ENCODE measurements at regions not wholly inside any gene's neighbourhood (a gene's known extent, or its start where the extent isn't known, plus 50 kb on each side); places are given as distances from the start of the nearest gene placed in this dataset.

DNA sequence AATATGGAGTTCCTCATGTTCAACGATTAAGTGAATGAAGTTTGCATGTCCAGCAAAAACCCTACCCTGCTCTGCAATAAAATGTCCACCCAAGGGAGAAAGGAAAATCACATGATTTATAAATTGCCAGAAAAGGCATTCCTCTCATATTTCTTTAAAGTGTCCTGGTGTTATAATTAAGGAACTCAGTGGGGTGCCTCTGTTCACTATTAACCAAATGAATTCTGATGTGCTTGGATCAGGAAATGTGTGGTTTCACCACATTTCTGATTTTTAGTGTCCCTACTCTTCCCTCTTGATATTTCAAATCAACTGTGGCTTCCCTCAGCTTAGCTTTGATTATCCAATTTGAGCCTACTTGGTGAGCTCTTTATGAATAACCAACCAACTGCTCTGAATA, 208.1 kb downstream of the PHLDA1 start:
- TF ChIP-seq PPARA (CRISPR knock-in tag; IDR thresholded peaks at IDR 0.05; ENCODE audit: borderline replicate concordance) (no peak), TCF4 (CRISPR knock-in tag; IDR thresholded peaks at IDR 0.05; ENCODE audit: borderline replicate concordance) (no peak)
- ATAC-seq, result no peak

DNA sequence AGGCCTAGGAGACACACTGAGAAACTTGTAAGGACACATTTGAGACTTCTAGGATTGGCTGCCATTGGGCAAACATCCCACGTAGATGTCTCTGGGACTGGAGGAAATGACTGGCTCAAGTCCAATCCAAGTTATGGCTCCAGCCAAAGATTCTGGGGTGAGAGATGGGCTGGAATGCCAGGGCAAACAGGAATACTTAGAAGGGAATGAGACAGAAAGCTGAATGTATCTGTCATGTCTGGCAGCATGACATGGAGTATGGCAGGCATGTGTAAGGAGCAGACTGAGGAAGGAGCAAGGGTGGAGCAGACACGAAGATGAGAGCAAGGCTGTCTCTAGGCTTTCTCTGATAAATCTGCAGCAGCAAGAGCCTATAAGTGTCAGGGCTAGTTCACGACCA, 209.2 kb downstream of the PHLDA1 start:
- ATAC-seq, result no peak
- TF ChIP-seq GLIS3 (CRISPR knock-in tag; IDR thresholded peaks at IDR 0.05) (no peak), BACH2 (CRISPR knock-in tag; IDR thresholded peaks at IDR 0.05; ENCODE audit: borderline replicate concordance) (no peak), ZC3H10 (CRISPR knock-in tag; IDR thresholded peaks at IDR 0.05) (no peak), ESRRG (CRISPR knock-in tag; IDR thresholded peaks at IDR 0.05) (no peak), CSDC2 (CRISPR knock-in tag; IDR thresholded peaks at IDR 0.05) (no peak), ZNF565 (CRISPR knock-in tag; conservative IDR thresholded peaks at IDR 0.05; ENCODE audit: low read depth) (no peak), OSR1 (CRISPR knock-in tag; IDR thresholded peaks at IDR 0.05) (no peak), ZFP30 (CRISPR knock-in tag; IDR thresholded peaks at IDR 0.05) (no peak), ZNF8 (CRISPR knock-in tag; IDR thresholded peaks at IDR 0.05) (no peak)
- TF ChIP-seq, protein P1, sequence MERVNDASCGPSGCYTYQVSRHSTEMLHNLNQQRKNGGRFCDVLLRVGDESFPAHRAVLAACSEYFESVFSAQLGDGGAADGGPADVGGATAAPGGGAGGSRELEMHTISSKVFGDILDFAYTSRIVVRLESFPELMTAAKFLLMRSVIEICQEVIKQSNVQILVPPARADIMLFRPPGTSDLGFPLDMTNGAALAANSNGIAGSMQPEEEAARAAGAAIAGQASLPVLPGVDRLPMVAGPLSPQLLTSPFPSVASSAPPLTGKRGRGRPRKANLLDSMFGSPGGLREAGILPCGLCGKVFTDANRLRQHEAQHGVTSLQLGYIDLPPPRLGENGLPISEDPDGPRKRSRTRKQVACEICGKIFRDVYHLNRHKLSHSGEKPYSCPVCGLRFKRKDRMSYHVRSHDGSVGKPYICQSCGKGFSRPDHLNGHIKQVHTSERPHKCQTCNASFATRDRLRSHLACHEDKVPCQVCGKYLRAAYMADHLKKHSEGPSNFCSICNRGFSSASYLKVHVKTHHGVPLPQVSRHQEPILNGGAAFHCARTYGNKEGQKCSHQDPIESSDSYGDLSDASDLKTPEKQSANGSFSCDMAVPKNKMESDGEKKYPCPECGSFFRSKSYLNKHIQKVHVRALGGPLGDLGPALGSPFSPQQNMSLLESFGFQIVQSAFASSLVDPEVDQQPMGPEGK (CRISPR knock-in tag; IDR thresholded peaks at IDR 0.05; ENCODE audit: borderline replicate concordance), result no peak
- TF ChIP-seq, protein P2, sequence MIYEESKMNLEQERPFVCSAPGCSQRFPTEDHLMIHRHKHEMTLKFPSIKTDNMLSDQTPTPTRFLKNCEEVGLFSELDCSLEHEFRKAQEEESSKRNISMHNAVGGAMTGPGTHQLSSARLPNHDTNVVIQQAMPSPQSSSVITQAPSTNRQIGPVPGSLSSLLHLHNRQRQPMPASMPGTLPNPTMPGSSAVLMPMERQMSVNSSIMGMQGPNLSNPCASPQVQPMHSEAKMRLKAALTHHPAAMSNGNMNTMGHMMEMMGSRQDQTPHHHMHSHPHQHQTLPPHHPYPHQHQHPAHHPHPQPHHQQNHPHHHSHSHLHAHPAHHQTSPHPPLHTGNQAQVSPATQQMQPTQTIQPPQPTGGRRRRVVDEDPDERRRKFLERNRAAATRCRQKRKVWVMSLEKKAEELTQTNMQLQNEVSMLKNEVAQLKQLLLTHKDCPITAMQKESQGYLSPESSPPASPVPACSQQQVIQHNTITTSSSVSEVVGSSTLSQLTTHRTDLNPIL (CRISPR knock-in tag; IDR thresholded peaks at IDR 0.05; ENCODE audit: low read depth), result no peak
- TF ChIP-seq, protein P3, sequence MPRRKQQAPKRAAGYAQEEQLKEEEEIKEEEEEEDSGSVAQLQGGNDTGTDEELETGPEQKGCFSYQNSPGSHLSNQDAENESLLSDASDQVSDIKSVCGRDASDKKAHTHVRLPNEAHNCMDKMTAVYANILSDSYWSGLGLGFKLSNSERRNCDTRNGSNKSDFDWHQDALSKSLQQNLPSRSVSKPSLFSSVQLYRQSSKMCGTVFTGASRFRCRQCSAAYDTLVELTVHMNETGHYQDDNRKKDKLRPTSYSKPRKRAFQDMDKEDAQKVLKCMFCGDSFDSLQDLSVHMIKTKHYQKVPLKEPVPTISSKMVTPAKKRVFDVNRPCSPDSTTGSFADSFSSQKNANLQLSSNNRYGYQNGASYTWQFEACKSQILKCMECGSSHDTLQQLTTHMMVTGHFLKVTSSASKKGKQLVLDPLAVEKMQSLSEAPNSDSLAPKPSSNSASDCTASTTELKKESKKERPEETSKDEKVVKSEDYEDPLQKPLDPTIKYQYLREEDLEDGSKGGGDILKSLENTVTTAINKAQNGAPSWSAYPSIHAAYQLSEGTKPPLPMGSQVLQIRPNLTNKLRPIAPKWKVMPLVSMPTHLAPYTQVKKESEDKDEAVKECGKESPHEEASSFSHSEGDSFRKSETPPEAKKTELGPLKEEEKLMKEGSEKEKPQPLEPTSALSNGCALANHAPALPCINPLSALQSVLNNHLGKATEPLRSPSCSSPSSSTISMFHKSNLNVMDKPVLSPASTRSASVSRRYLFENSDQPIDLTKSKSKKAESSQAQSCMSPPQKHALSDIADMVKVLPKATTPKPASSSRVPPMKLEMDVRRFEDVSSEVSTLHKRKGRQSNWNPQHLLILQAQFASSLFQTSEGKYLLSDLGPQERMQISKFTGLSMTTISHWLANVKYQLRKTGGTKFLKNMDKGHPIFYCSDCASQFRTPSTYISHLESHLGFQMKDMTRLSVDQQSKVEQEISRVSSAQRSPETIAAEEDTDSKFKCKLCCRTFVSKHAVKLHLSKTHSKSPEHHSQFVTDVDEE (CRISPR knock-in tag; IDR thresholded peaks at IDR 0.05), result no peak

DNA sequence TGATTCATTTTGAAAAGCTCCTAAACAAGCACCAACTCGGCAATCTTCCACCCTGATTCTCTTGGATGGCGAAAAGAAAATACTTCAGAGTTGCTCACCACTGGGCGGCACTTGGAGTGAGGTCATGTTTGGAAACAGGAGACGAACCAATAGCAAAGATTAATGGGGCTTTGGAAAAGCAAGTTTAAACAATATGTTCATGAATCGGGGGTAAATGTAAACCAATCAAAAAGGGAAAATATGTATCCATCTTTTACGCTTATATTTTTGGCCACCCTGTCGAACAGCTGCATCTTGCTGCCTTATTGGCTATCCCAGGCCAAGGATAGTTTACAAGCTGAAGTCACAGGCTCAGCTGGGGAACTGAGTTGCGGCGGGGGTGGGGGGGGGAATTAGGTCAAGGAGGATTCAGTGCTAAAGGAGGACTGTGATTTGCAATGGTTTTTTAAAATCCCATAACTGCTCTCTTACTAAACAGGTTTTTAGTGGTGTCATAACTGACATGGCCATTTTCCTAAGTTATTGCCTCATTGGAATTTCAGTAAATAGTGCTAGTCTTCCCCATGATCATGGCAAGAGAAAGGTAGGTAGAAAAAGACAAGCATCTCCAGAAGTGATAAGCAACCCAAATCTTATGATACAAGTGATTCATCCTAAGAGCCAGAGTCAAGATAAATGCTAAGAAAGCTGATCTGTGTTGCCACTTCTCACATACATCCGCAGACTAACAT, 210.6 kb downstream of the PHLDA1 start:
- no peak for ATAC-seq
- TF ChIP-seq ZFP30 (CRISPR knock-in tag; IDR thresholded peaks at IDR 0.05), result no peak
- no peak for TF ChIP-seq ARNTL (CRISPR knock-in tag; IDR thresholded peaks at IDR 0.05; ENCODE audit: borderline replicate concordance, low read depth)
- TF ChIP-seq ZC3H10 (CRISPR knock-in tag; IDR thresholded peaks at IDR 0.05), result no peak

DNA sequence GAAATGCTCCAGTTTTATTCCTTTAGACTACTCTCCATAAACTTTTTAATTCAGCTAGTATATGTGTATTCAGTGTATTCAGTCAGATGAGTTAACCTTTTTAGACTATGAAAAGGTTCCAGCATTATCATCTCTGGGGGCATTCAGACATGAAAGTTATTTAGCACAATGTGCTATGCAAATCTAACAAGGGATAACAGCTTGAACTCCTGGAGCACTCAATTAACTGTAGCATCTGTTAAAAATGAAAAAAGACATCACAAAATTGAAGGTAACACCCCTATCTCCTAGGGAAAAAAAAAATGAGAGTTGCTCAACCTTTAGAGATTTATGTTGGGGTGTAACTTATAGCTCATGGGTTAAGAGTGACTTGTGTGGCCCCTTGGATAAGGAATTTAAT, 211.5 kb downstream of the PHLDA1 start:
- TF ChIP-seq, protein P2 (CRISPR knock-in tag; IDR thresholded peaks at IDR 0.05; ENCODE audit: low read depth), result no peak
- TF ChIP-seq BACH2 (CRISPR knock-in tag; IDR thresholded peaks at IDR 0.05; ENCODE audit: borderline replicate concordance) (no peak), ZNF8 (CRISPR knock-in tag; IDR thresholded peaks at IDR 0.05) (no peak), ESRRG (CRISPR knock-in tag; IDR thresholded peaks at IDR 0.05) (no peak), ARNTL (CRISPR knock-in tag; IDR thresholded peaks at IDR 0.05; ENCODE audit: borderline replicate concordance, low read depth) (no peak), ZNF565 (CRISPR knock-in tag; conservative IDR thresholded peaks at IDR 0.05; ENCODE audit: low read depth) (no peak), GLIS3 (CRISPR knock-in tag; IDR thresholded peaks at IDR 0.05) (no peak), CSDC2 (CRISPR knock-in tag; IDR thresholded peaks at IDR 0.05) (no peak), ISL1 (CRISPR knock-in tag; IDR thresholded peaks at IDR 0.05) (no peak), ZC3H10 (CRISPR knock-in tag; IDR thresholded peaks at IDR 0.05) (no peak)
- TF ChIP-seq, protein P4, sequence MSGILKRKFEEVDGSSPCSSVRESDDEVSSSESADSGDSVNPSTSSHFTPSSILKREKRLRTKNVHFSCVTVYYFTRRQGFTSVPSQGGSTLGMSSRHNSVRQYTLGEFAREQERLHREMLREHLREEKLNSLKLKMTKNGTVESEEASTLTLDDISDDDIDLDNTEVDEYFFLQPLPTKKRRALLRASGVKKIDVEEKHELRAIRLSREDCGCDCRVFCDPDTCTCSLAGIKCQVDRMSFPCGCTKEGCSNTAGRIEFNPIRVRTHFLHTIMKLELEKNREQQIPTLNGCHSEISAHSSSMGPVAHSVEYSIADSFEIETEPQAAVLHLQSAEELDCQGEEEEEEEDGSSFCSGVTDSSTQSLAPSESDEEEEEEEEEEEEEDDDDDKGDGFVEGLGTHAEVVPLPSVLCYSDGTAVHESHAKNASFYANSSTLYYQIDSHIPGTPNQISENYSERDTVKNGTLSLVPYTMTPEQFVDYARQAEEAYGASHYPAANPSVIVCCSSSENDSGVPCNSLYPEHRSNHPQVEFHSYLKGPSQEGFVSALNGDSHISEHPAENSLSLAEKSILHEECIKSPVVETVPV (CRISPR knock-in tag; IDR thresholded peaks at IDR 0.05), result no peak
- TF ChIP-seq, protein P3 (CRISPR knock-in tag; IDR thresholded peaks at IDR 0.05), result no peak
- TF ChIP-seq, protein P1 (CRISPR knock-in tag; IDR thresholded peaks at IDR 0.05; ENCODE audit: borderline replicate concordance), result no peak
- TF ChIP-seq, protein P5, sequence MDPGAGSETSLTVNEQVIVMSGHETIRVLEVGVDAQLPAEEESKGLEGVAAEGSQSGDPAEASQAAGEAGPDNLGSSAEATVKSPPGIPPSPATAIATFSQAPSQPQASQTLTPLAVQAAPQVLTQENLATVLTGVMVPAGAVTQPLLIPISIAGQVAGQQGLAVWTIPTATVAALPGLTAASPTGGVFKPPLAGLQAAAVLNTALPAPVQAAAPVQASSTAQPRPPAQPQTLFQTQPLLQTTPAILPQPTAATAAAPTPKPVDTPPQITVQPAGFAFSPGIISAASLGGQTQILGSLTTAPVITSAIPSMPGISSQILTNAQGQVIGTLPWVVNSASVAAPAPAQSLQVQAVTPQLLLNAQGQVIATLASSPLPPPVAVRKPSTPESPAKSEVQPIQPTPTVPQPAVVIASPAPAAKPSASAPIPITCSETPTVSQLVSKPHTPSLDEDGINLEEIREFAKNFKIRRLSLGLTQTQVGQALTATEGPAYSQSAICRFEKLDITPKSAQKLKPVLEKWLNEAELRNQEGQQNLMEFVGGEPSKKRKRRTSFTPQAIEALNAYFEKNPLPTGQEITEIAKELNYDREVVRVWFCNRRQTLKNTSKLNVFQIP (CRISPR knock-in tag; IDR thresholded peaks at IDR 0.05; ENCODE audit: borderline replicate concordance, low read depth), result no peak
- no peak for ATAC-seq

All from SK-N-SH treated with all-trans-retinoic acid at 6 μM for 48 hours (cell line).